Spleen (tissue), 7 donors: ENCODE measurements at regions not wholly inside any gene's neighbourhood (a gene's known extent, or its start where the extent isn't known, plus 50 kb on each side); places are given as distances from the start of the nearest gene placed in this dataset.

Experiments
- CTCF ChIP-seq, 11 experiments: fragments of 200-600 bp in 7 of 11; fragments of 450-650 bp in 4 of 11; sonication (generic) in 4 of 11; IDR thresholded peaks in 8 of 11; conservative IDR thresholded peaks in 3 of 11; 1 replicate in 7 of 11; 2 replicates in 4 of 11; pipeline versions ENCODE4 v1.4.0 to v1.8.0; 2016 to 2021; ENCODE audit warnings: antibody characterized with exemption in 11 of 11, inconsistent platforms in 4 of 11, mild to moderate bottlenecking in 1 of 11
- POLR2A ChIP-seq, 3 donors: fragments of 450-650 bp; IDR thresholded peaks; one replicate each; pipeline ENCODE4 v1.5.1; 2017; ENCODE audit warnings: antibody characterized with exemption in 3 of 3, mild to moderate bottlenecking in 1 of 3
- POLR2AphosphoS5 ChIP-seq, 3 donors: sonication (generic); formaldehyde crosslinking; IDR thresholded peaks; one replicate each; pipeline ENCODE4 v1.5.1; 2017; ENCODE audit warnings: antibody characterized with exemption in 3 of 3
- donor health status: DM: no; HTN: no; CAD: no; lungs with moderate emphysema.
- donor health status: DM: no; HTN: no; CAD: no.
- donor health status: DM: no; HTN: no; CAD: no.

- TF ChIP-seq CTCF (IDR thresholded peaks at IDR 0.05 in 8 of 11, conservative IDR thresholded peaks at IDR 0.05 in 3 of 11) (no peak), POLR2AphosphoS5 (IDR thresholded peaks at IDR 0.05) (no peak), POLR2A (IDR thresholded peaks at IDR 0.05) (no peak)
Measured at GRCh38 chr3:107077391-107077790, 299.8 kb upstream of the CCDC54 start.
